ENCODE measurements at regions not wholly inside any gene's neighbourhood (a gene's known extent, or its start where the extent isn't known, plus 50 kb on each side); places are given as distances from the start of the nearest gene placed in this dataset.

GRCh38 chr20:39571171-39571570 lies 609.0 kb downstream of the DHX35 start:
- TF ChIP-seq CTCF (IDR thresholded peaks at IDR 0.05) (no peak), POLR2A (IDR thresholded peaks at IDR 0.05) (no peak)

All from ovary (tissue), 3 donors.